Activated CD4-positive, alpha-beta T cell treated with anti-CD3 and anti-CD28 coated beads for 4 hours (primary cell): ENCODE measurements at regions not wholly inside any gene's neighbourhood (a gene's known extent, or its start where the extent isn't known, plus 50 kb on each side); places are given as distances from the start of the nearest gene placed in this dataset.

ENCODE experiments used
- DNase-seq, 2 donors: peaks; one replicate each; pipeline ENCODE4 v3.0.0-alpha.2; 2020

DNA sequence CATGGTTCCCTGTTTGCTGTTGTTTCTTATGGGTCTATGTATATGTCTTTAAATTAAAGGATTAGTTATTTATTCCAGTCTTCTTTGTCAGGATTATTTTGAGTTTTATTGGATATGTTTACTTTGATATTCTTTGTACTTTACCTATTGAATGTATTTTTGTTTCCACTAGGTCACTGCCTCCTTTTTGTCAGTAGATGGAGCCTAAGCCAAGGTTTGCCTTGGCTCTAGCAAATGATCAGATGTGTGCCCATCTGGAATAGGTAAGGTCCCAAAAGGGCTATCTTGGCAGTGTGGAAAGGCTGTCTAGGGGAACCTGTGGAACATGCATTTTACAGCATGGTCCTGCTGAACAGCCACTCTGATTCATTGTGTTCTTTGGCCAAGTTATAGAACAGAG lies 337.3 kb upstream of the GHITM start:
- DNase-seq, result no peak

- DNase-seq, result no peak
Observed at GRCh38 chr10:83806717-83807116, 332.6 kb upstream of the GHITM start.

- no peak for DNase-seq
Observed at GRCh38 chr10:83809001-83809400, 330.3 kb upstream of the GHITM start.

DNA sequence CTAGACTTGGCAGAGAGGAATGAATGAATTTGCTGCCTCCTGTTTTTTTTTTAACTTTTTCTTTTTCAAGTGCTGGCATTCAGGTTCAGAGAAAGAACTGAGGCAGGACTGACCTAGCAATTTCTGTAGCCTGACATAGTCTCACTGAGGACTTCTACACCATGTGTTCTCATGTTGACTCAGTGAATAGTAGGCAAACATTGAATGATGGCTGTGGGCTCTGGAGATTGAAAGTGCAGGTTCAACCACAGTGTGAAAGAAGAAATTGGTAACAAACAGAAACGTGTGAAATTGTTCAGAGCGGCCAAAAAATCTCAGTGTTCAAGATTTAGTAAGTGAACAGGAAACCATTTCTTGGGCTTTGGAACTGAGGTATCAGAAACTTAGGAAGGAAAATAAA lies 322.4 kb upstream of the GHITM start:
- DNase-seq, result no peak

DNA sequence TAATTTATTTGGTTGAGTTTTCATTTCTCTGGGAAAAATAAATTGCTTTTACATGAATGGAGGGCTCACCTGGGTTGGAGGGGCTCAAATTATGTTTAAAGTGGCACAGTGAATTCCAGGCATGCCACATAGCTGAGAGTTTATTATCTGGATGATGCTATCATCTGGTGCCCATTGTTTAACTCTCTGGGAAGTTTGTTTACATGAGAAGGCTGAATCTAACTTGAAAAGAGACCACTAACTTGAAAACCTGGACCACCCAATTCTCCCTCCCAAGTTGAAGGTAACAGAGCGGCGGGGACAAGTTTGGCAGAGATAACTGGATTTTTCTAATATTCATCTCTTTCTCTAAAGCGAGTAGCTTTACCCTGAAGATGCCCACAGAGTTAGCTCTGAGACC lies 321.5 kb upstream of the GHITM start:
- no peak for DNase-seq

DNA sequence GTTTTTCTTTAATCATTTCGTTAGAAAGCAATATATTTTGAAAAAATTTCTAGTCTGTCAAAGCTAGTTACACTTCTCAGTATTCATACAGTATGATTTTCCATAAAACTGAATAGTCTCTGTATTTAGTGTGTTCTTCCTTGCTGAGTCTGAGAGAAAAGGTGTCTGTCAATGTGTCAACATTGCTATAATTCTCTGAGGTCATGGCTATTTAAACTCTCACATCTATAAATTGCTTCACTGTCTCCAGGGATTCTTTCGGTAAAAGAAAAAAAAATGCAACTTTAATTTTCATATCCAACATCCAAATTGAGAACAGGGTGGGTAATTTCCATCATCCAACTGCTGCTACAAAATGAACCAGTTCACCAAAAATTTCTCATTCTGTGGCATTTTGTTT lies 319.7 kb upstream of the GHITM start:
- DNase-seq, result no peak

- DNase-seq, result no peak
Observed at GRCh38 chr10:83820033-83820432, 319.3 kb upstream of the GHITM start.

DNA sequence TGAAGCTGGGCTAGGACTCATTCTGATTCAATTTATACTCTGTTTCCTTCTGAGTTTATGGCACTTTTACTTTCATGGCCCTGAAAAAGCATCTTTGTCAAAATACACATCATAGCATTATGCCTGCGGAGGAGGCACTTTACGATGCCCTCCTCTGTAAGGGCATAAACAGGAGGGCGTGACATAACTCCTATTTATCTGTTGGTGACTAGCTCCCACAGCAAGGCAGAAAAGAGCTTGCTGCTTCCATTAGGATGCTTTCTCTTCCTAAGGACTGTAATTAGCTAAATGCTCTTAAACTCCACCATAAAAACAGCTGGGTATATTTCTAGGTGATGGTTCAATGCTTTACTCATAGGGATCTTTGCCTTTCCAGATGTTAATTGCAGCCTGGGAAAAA lies 315.2 kb upstream of the GHITM start:
- no peak for DNase-seq

DNA sequence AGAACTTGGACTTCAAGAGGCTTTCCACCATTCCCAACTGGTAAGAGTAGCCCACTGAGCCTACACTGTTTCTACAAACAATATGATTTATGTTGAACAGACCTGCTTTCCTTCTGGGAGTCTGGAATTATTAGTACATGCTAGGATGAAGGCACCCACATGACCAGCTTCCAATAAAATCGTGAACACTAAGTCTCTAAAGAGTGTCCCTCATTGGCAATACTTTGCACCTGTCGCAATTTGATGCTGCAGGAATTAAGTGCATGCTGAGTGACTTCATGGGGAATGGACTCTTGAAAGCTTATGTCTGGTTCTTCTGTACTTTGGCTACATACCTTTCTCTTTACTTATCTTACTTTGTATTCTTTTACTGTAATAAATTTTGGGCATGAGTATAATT lies 305.2 kb upstream of the GHITM start:
- DNase-seq, result no peak

GRCh38 chr10:83835945-83836745 lies 303.2 kb upstream of the GHITM start:
- no peak for DNase-seq

- DNase-seq, result no peak
Observed at GRCh38 chr10:83848677-83849076, 290.6 kb upstream of the GHITM start.

DNA sequence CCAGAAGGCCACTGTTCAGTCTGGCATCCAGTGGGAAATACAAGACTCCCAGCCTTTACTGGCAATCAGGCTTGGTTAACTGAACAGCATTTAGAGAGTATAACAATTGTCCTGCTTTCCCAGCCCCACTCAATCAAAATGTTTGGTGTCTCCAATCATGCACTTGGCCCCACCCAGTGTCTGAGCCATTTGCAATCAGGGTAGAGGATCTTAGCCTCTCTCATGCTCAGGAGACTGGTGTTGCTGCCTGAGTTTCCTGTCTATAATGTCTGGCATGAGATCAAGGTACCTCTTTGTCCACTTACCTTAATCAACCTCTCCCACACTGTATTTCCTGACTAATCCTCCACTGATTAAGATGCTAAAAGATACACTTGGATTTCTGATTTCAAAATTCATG lies 290.2 kb upstream of the GHITM start:
- DNase-seq, result no peak

- no peak for DNase-seq
Observed at GRCh38 chr10:83852146-83852545, 287.2 kb upstream of the GHITM start.

DNA sequence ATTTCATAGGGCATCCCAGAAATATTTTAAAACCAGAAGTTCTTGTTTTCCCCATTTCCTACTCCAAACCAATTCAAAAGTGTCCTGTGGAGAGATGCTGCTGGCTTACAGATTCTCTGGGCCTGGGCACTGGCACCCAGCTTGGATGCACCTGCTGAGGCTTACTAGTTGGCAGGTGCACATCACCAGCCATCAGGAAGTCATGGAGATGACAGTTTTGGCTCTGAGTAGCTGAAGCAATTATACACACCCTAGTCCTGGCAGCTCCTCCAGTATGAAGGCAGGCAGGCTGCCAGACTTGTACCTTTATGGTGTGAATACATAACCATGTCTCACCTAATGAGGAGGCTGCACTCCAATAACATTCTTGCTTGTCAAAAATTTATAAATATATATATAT lies 276.6 kb upstream of the GHITM start:
- no peak for DNase-seq

DNA sequence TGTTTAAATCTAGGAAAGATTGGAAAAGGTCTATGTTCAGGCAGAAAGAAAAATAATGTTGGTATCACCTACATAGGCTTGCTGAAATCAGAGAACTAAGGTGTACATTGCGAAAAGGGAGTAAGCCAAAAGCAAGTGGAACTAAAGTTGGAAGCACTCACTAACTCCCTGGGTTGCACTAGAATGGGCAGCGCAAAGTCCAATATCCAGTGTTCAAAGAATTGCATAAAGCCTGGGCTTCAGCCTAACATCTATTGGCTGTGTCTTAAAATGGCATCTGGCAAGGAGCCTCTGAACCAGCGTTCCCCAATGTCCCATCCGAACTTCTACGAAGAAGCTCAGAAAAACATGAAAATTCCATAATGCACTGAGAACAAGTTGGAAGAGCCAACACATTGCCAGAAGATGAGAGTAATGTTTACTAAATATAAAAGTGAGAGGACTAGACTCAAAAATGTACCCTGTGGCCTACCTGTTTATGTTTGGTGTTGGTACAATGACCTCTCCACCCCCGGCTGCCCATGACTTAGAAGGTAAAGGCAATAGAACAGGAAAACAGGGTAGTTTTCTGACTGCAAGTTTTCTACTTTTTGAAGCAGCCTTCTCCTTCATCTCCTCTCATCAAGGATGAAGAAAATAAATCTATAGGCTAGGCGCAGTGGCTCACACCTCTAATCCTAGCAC lies 275.9 kb upstream of the GHITM start:
- DNase-seq, result no peak

DNA sequence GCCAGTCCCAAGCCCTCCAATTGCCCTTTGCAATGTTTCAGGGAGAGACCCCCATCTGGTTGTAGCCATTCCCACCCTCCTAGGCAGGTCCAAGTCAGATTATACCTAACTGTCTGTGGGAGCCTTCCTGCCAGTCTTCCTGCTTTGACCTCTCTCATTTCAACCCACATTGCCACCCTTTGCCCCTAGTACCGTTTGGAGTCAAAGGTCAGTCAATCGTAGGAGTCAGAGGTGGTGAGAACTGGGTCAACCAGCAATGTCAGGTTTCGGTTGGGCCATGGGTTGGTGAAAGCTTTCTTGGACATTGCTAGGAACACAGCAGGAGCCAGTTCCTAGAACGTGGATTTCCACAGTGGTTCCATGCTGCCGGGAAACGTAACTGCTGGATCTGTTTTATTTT lies 269.4 kb upstream of the GHITM start:
- DNase-seq, result no peak

DNA sequence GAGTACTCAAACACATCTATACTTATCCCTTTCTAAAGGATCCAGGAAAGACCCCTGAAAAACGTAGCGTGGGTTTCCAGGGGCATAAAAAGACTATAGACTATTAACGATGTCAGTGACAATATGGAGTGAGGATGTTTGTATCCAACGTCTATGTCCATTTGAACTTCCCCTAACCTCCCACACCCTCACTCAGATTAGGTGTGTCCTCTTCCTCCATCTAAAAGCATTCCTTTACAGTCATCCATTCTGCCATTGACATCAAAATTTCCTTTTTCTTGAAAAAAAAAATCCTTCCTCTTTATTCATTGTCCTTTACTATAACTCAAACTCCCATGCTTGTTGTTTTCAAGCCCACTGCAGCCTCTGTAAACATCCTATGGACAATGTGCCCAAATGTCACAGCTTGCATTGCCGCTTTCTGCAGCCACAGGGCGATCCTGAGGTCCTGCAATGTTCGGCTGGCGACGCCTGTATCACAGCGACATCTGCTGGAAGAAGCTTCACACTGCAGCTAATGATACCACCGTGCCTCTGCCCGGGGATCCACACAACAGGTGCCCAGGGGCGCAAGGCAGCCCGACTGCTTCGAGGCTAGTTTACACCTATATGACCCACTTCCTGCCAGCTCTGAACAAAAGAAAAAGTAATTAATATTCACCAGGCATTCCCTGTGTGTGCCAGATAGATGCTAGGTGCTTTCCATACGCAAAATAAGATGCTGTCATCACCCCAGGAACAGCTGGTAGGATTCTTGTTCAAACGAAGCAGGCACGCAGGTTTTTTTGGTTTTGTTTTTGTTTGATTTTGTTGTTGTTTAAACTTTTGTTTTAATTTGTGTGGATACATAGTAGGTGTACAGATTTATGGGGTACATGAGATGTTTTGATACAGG lies 267.9 kb upstream of the GHITM start:
- peak; percentile 30 to 42 for DNase-seq

DNA sequence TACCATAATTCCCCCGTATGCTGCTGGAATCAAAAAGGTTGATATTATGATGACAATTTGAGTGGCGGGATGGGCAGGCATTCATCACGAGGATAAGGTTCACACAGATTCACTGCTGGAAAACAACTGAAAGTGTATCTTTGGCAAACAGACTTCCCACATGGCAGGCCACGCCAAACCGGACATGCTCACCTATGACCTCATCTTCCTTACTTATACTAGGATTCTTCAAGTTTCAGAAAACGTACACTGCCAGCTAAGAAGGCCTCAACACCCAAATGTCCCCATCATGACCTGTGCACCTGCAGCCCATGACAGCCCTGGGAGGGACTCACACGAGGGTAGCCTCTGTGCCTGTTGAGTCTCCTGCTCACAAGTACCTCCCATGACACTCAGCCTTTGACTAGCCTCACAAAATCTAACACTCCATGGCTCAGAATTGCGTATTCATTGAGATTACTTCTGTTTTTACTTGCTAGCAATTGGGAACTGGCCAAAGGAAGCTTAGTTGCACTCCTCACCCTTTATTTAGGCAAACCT lies 259.0 kb upstream of the GHITM start:
- no peak for DNase-seq

GRCh38 chr10:83881661-83882060 lies 257.6 kb upstream of the GHITM start:
- no peak for DNase-seq

- no peak for DNase-seq
Observed at GRCh38 chr10:83886871-83887270, 252.4 kb upstream of the GHITM start.

- no peak for DNase-seq
Observed at GRCh38 chr10:83892737-83893136, 246.6 kb upstream of the GHITM start.

DNA sequence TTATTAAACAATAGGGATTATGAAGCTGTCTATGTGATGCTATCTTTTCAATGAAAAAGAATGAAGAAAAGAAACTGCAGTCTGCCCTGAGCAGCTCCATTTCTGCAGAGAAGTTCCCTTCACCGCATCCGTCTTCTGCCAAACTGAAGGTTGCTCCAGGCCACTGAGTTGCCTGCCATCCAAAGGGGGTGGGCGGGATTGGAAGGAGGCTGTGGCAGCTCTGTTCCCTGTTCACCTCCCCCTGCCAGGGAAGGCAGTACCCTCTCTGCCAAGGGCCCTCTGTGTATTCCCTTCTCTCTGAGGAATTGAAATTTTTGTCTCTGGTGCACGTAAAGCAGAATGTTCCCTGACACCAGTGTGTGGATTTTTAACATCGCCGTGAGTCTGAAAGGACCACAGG lies 243.1 kb upstream of the GHITM start:
- no peak for DNase-seq

DNA sequence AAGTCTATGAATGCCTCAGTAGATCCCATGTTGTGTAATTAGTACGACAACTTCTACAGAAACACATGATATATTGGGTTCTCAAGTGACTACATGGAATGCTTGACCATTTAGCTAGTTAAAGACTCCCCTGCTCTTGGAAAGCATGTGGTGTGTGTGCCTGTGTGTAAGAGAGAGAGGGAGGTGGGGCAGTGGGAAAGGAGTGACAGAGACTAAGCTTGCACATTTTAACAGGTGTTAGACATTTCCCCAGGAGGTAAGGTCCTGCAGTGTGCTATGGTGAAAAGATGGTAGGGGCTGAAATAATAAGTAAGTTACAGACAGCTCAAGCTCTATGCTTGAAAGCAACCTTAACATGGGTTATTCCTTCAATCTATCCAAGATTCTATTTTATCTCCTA lies 241.7 kb upstream of the GHITM start:
- DNase-seq, result no peak
